HCEC 1CT (cell line): ENCODE measurements at regions not wholly inside any gene's neighbourhood (a gene's known extent, or its start where the extent isn't known, plus 50 kb on each side); places are given as distances from the start of the nearest gene placed in this dataset.

Source experiments
- DNase-seq: peaks from one replicate; pipeline ENCODE4 v3.0.0-alpha.2; 2017

DNA sequence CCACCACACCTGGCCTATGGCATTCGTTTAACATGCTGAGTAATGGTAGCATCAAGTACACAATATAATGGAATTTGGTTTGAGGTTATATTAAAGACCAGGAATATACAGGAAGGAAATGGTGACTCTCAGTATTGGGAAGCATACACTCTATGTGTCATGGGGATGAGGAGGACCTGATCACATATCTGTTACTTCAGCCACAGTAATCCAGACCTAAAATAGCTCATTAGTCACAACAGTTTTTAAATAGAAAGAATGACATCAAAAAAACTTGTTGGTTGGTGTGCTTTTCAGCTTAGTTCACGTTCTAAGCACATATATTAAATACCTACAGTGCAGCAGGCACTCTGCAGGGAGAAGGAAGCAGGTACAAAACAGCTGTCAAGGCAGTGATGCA lies 52.5 kb upstream of the ATP2C1 start:
- peak; percentile 26 for DNase-seq

DNA sequence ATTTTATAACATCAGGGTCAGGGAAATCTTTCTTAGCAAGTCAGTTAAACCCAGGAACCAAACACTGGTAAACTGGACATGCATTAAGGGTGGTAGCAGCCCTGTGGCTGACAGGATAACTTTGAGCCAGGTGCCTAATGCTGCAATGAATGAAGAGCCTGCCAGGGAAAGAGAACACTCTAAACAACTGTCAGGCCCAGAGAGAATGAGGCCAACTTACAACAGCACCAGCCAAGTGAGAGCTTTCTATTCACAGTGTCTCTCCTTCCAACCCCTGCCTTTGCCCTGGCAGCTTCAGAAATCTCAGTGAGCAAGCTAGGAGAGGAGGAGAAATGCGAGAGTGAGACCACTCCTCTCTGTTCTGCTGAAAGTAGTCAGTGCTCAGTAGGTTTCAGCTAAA lies 50.4 kb upstream of the ATP2C1 start:
- no peak for DNase-seq
